SIG-M5 treated with dmso at 0.1 percent for 504 hours (cell line): ENCODE measurements at regions not wholly inside any gene's neighbourhood (a gene's known extent, or its start where the extent isn't known, plus 50 kb on each side); places are given as distances from the start of the nearest gene placed in this dataset.
"Not testable (repeated sequence)": the region's sequence is repeated elsewhere in the genome, so short reads cannot be mapped to it uniquely, and the experiment has no call there.

Experiments
- DNase-seq: peaks from one replicate; lab custom pipeline; 2025; ENCODE audit not compliant: unreplicated experiment; lab: John Stamatoyannopoulos, UW

DNA sequence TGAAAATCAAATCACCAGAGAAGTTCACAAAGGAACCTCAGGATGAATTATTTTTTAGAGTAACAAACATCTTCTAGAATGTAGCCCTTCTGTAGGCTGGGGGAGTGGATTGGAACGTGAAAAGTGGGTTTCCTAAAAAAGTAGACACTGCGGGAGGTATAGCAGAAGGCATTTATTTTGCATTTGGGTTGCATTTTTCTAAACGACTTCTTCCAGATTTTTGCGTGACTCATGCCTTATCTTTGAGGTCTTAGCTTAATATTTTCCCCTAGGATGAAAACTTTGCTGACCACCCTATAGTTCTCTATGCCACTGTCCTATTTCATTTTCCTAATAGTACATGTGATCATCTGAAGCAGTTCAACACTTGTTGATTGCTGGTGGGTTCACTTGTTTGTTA is 112.7 kb upstream of the JCAD start:
- no peak for DNase-seq

- no peak for DNase-seq
These were observed 112.2 kb upstream of the JCAD start for GRCh38 chr10:30171601-30172000.

- no peak for DNase-seq
These were observed 111.4 kb upstream of the JCAD start for GRCh38 chr10:30170814-30171213.

- DNase-seq: no peak
These were observed 110.8 kb upstream of the JCAD start for GRCh38 chr10:30170146-30170545.

DNA sequence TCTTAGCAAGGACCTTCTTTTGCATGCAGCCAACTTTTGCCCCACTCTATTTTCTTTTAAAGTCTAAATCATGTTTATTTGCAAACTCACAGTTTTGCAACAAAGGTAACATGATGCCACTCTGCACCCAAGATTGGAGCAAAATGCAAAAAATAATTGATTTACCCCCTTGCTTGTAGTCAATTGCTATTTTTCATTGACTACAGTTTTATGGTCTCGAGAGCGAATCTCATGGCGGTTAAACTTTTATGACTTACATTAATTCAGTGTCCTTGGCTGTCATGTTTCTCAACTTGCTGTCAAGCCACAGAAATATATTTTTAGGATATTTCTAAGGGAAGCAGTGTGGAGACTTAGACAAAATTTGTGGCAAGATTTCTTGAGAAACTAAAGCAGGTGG is 110.0 kb upstream of the JCAD start:
- no peak for DNase-seq

GRCh38 chr10:30166929-30167328 is 107.5 kb upstream of the JCAD start:
- no peak for DNase-seq

GRCh38 chr10:30163410-30163809 is 104.0 kb upstream of the JCAD start:
- not testable (repeated sequence) for DNase-seq

DNA sequence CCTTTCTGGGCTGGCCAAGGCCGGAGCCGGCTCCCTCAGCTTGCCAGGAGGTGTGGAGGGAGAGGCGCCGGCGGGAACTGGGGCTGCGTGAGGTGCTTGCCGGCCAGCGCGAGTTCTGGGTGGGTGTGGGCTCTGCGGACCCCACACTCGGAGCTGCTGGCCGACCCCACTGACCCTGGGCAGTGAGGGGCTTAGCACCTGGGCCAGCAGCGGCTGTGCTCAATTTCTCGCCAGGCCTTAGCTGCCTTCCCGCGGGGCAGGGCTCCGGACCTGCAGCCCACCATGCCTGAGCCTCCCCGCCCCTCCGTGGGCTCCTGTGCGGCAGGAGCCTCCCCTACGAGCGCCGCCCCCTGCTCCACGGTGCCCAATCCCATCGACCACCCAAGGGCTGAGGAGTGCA is 103.4 kb upstream of the JCAD start:
- DNase-seq: not testable (repeated sequence)

- no peak for DNase-seq
These were observed 101.0 kb upstream of the JCAD start for GRCh38 chr10:30160271-30160982.

- DNase-seq: not testable (repeated sequence)
These were observed 100.2 kb upstream of the JCAD start for GRCh38 chr10:30159614-30160013.

GRCh38 chr10:30158325-30158960 is 99.1 kb upstream of the JCAD start:
- peak; percentile 50 for DNase-seq

DNA sequence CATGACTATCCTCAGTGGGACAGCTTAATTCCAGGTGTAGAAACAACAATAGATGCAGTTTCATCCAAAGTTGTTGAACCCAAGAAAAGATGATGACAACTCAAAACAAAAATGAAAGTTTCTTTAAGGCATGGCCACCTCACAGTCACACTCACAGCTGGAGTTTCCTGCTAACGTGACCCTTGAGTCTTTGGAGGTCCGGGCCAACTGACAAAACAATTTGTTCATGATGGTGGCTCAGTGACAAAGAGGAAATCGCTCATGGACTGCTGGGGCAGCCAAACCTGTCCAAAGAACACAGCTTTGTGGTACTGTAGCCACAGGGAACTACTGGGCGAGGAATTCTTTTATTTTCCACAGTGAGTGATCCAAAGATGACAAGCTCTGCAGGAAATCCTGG is 96.0 kb upstream of the JCAD start:
- no peak for DNase-seq

GRCh38 chr10:30154561-30154960 is 95.2 kb upstream of the JCAD start:
- no peak for DNase-seq

DNA sequence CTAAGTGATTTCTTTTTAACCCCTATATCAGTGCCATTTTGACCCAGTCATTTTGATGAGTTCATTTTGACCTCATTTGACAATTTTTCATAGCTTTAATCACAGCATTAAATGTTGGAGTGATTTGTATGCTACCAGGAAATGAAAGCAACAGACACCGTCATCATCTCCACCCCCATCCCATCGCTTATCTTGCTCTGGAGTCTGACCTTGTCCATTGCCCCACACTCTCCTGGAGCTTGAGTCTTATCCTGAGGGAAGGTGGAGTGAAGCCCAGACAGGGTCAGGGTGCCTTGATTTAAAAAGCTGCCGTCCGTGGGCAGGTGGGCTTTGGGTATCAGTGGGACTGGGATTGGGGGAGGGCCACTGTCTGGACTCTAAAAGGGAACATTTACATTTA is 94.7 kb upstream of the JCAD start:
- DNase-seq: no peak

DNA sequence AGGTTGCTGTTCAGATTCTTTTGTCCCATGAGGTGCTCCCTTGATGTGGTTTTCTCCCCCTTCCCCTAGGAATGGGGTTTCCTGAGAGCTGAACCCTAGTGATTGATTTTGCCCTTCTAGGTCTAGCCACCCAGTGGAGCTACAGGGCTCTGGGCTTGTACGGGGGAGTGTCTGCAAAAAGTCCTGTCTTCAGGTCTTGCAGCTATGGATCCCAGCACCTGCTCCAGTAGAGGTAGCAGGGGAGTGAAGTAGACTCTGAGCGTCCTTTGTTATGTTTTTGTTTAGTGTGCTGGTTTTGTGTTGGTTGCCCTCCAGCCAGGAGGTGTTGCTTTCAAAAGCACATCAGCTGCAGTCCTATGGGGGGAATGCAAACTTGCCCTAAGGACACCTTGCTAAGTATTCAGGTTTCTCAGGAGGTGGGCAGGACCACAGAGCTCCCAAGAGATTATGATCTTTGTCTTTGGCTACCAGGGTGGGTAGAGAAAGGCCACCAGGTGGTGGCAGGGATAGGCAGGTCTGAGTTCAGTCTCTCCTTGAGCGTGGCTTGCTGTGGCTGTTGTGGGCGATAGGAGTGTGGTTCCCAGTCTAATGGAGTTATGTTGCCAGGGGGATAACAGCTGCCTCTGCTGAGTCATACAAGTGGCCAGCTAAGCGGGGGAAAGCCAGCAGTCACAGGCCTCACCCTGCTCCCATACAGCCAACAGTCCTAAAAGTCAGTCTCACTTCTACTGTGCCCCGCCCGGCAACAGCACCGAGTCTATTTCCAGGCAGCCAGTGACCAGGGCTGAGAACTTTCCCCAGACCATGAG is 92.4 kb upstream of the JCAD start:
- peak; percentile 20 for DNase-seq

- DNase-seq: no peak
These were observed 82.0 kb upstream of the JCAD start for GRCh38 chr10:30141423-30141822.

DNA sequence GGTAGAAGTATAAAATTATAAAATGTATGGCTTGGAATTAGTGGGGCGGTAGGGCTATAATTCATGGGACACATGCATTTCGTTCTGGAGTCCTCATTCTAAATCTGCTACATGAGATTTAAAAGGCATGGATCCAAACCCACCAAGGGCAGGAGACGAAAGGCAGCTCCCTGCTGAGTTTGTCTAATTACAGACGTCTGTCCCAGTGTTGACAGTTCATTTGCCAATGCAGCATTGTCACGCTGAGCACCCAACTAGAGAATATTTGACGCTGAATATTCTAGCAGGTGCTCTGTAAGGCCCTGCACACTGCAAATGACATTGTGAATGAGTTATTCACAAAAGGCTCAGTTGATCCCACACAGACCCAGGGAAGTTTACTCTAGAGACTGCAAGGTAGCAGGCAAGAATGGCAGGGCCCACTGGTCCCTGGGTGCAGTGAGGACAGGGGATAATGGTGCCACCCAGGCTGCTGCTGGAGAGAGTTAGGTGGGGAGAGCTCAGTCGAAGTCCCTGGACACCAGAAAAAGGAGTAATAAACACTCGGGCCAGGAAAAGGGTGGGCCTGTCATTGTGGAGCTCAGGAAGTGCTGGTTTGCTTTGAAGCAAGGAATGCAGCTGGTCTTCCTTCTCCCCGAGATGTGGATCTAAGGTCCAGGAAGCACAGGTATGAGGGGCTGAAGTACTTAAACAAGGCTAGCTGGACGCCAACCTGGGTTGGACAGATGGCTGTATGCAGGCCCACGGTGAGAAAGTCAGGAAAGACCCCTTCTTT is 75.0 kb upstream of the JCAD start:
- no peak for DNase-seq

DNA sequence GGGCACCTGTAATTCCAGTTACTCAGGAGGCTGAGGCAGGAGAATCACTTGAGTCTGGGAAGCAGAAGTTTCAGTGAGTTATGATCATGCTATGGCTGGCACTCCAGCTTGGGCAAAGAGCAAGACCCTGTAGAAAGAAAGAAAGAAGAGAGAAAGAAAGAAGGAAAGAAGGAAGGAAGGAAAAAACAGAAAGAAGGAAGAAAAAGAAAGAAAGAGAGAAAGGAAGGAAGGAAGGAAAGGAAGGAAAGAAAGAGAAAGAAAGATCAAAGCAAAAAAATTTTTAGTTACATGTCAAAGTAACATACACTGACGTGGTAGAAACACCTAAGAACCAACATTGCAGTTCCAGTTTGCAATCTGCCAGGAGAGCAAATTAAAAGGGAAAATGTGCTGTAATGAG is 73.8 kb upstream of the JCAD start:
- DNase-seq: no peak

DNA sequence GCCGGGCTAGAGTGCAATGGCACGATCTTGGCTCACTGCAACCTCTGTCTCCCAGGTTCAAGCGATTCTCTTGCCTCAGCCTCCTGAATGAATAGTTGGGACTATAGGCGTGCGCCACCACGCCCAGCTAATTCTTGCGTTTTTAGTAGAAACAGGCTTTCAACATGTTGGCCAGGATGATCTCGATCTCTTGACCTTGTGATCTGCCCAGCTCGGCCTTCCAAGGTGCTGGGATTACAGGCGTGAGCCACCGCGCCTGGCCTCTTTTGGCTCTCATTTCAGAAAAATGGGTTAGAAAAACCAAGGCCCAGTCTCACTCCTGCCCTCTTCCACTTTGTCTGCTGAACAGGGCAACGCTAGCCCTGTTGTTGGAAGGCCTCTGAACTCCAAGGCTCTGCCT is 72.0 kb upstream of the JCAD start:
- DNase-seq: not testable (repeated sequence)

DNA sequence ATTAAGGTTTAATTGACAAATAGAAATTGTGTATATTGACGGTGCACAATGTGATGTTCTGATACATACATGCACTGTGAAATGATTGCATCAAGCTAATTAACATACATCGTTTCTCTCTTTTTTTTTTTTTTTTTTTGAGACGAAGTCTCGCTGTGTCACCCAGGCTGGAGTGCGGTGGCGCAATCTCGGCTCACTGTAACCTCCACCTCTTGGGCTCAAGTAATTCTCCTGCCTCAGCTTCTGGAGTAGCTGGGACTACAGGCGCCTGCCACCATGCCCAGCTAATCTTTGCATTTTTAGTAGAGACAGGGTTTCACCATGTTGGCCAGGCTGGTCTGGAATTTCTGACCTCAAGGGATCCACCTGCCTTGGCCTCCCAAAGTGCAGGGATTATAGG is 69.9 kb upstream of the JCAD start:
- DNase-seq: not testable (repeated sequence)

- no peak for DNase-seq
These were observed 67.7 kb upstream of the JCAD start for GRCh38 chr10:30127120-30127541.
